H1 (cell line): ENCODE measurements at regions not wholly inside any gene's neighbourhood (a gene's known extent, or its start where the extent isn't known, plus 50 kb on each side); places are given as distances from the start of the nearest gene placed in this dataset.
A peak's percentile ranks its signal among the peaks of the same experiment; 100 is the strongest.

Source experiments
- CTCF ChIA-PET: fragments of 300-600 bp; sonication (Branson Sonifier 250); formaldehyde crosslinking; loops from one replicate; lab custom pipeline; 2021; ENCODE audit not compliant: partially characterized antibody; lab: Charles Lee
- POLR2A ChIA-PET: fragments of 300-600 bp; sonication (Branson Sonifier 250); formaldehyde crosslinking; loops from one replicate; lab custom pipeline; 2021; ENCODE audit warnings: inconsistent platforms; ENCODE audit not compliant: partially characterized antibody; lab: Charles Lee
- DNase-seq, 2 experiments: peaks; one replicate each; pipeline versions ENCODE4 v3.0.0 to v3.0.0-alpha.2; 2010 to 2022; ENCODE audit warnings: low spot score in 2 of 2, low read depth in 1 of 2, mixed read lengths in 1 of 2
- FAIRE-seq: peaks from 2 replicates; lab custom pipeline; 2011; peaks lifted over from hg19 to GRCh38; lab: Jason Lieb, UNC
- H2AFZ ChIP-seq: 2 replicates; pipeline ENCODE4 v1.8.1; 2012; ENCODE audit warnings: low read length, inconsistent platforms
- H2AK5ac ChIP-seq: 2 replicates; pipeline ENCODE4 v1.6.1; 2013; ENCODE audit warnings: low read depth, low read length
- H2BK120ac ChIP-seq: replicated peaks from 2 replicates; pipeline ENCODE3; 2013; ENCODE audit warnings: low read depth, low read length, inconsistent platforms
- H2BK12ac ChIP-seq: 2 replicates; pipeline ENCODE4 v1.6.1; 2013; ENCODE audit warnings: low read depth, low read length
- H2BK15ac ChIP-seq: 2 replicates; pipeline ENCODE4 v1.6.1; 2013; ENCODE audit warnings: low read length
- H2BK20ac ChIP-seq: 2 replicates; pipeline ENCODE4 v1.6.1; 2013; ENCODE audit warnings: low read length
- H2BK5ac ChIP-seq: 2 replicates; pipeline ENCODE4 v1.6.1; 2013; ENCODE audit warnings: low read depth, low read length
- H3K14ac ChIP-seq: 2 replicates; pipeline ENCODE4 v1.6.1; 2013; ENCODE audit warnings: inconsistent platforms; ENCODE audit not compliant: insufficient read length
- H3K18ac ChIP-seq: 2 replicates; pipeline ENCODE4 v1.6.1; 2013; ENCODE audit warnings: low read length; ENCODE audit errors: extremely low read depth
- H3K23ac ChIP-seq: 2 replicates; pipeline ENCODE4 v1.6.1; 2013; ENCODE audit warnings: inconsistent platforms; ENCODE audit not compliant: insufficient read length
- H3K23me2 ChIP-seq: 2 replicates; pipeline ENCODE4 v1.6.1; 2013; ENCODE audit warnings: low read depth, low read length
- H3K27ac ChIP-seq: 2 replicates; pipeline ENCODE4 v1.6.1; 2011; ENCODE audit warnings: low read depth, low read length, inconsistent platforms
- H3K27me3 ChIP-seq, 4 experiments: replicated peaks in 1 of 4; 1 replicate in 1 of 4; 2 replicates in 3 of 4; pipeline versions ENCODE4 v1.6.1 to v1.8.1; 2011 to 2013; ENCODE audit warnings: low read length in 3 of 4, mild to moderate bottlenecking in 3 of 4, inconsistent platforms in 2 of 4, mixed read lengths in 2 of 4, moderate library complexity in 1 of 4; ENCODE audit not compliant: control insufficient read depth in 3 of 4, insufficient read depth in 3 of 4; ENCODE audit errors: extremely low read depth in 1 of 4
- H3K36me3 ChIP-seq, 4 experiments: 2 replicates each; pipeline versions ENCODE4 v1.6.1 to v1.8.1; 2011 to 2013; ENCODE audit warnings: mild to moderate bottlenecking in 4 of 4, low read length in 3 of 4, moderate library complexity in 2 of 4, control low read depth in 1 of 4, inconsistent platforms in 1 of 4; ENCODE audit not compliant: insufficient read depth in 4 of 4, control insufficient read depth in 2 of 4
- H3K4ac ChIP-seq: replicated peaks from 2 replicates; pipeline ENCODE3; 2013; ENCODE audit warnings: low read length, low read depth, mixed read lengths, inconsistent platforms; ENCODE audit not compliant: insufficient read length
- H3K4me1 ChIP-seq, 4 experiments: replicated peaks in 1 of 4; 1 replicate in 1 of 4; 2 replicates in 3 of 4; pipeline versions ENCODE4 v1.6.1 to v1.8.1; 2011 to 2013; ENCODE audit warnings: low read length in 3 of 4, inconsistent platforms in 2 of 4, mixed read lengths in 1 of 4; ENCODE audit not compliant: insufficient read depth in 4 of 4, control insufficient read depth in 3 of 4
- H3K4me2 ChIP-seq, 2 experiments: 2 replicates each; pipeline versions ENCODE4 v1.6.1 to v1.8.1; 2011 to 2013; ENCODE audit warnings: low read depth in 2 of 2, low read length in 2 of 2, control low read depth in 1 of 2, inconsistent platforms in 1 of 2, mild to moderate bottlenecking in 1 of 2; ENCODE audit not compliant: insufficient read depth in 1 of 2
- H3K4me3 ChIP-seq, 4 experiments: fragments of 200-600, 300-600 bp in 1 of 4; sonication (generic), shearing (Covaris generic), sonication (Bioruptor Twin) in 1 of 4; 2 replicates each; pipeline versions ENCODE4 v1.5.1 to v1.8.1; 2011 to 2016; ENCODE audit warnings: low read length in 4 of 4, low read depth in 3 of 4, control low read depth in 2 of 4, inconsistent platforms in 2 of 4, mild to moderate bottlenecking in 2 of 4, mixed read lengths in 1 of 4, moderate library complexity in 1 of 4; ENCODE audit not compliant: insufficient read depth in 2 of 4; ENCODE audit errors: extremely low read depth in 1 of 4
- H3K56ac ChIP-seq: replicated peaks from 2 replicates; pipeline ENCODE3; 2013; ENCODE audit warnings: low read depth, mild to moderate bottlenecking, mixed read lengths, low read length, inconsistent platforms; ENCODE audit not compliant: insufficient read length
- H3K79me1 ChIP-seq: 2 replicates; pipeline ENCODE4 v1.6.1; 2013; ENCODE audit warnings: low read depth, low read length, control low read depth
- H3K79me2 ChIP-seq, 2 experiments: 2 replicates each; pipeline versions ENCODE4 v1.6.1 to v1.8.1; 2012 to 2013; ENCODE audit warnings: low read length in 2 of 2, mild to moderate bottlenecking in 2 of 2, inconsistent platforms in 1 of 2; ENCODE audit not compliant: insufficient read depth in 2 of 2, control insufficient read depth in 1 of 2
- H3K9ac ChIP-seq, 4 experiments: replicated peaks in 1 of 4; 1 replicate in 1 of 4; 2 replicates in 3 of 4; pipeline versions ENCODE4 v1.6.1 to v1.8.1; 2011 to 2013; ENCODE audit warnings: low read depth in 3 of 4, low read length in 3 of 4, control low read depth in 2 of 4, mild to moderate bottlenecking in 2 of 4, moderate library complexity in 2 of 4, inconsistent platforms in 1 of 4; ENCODE audit errors: extremely low read depth in 1 of 4
- H3K9me3 ChIP-seq, 2 experiments: 2 replicates each; pipeline versions ENCODE4 v1.6.1 to v1.8.1; 2012 to 2013; ENCODE audit warnings: mild to moderate bottlenecking in 2 of 2, moderate library complexity in 2 of 2, control low read depth in 1 of 2, inconsistent platforms in 1 of 2, low read depth in 1 of 2, low read length in 1 of 2, mixed read lengths in 1 of 2; ENCODE audit not compliant: insufficient read depth in 2 of 2
- H4K20me1 ChIP-seq, 2 experiments: replicated peaks in 1 of 2; 2 replicates each; pipeline versions ENCODE3 to v1.8.1; 2011 to 2013; ENCODE audit warnings: inconsistent platforms in 2 of 2, low read length in 2 of 2, mild to moderate bottlenecking in 1 of 2; ENCODE audit not compliant: insufficient read depth in 2 of 2, control insufficient read depth in 1 of 2
- H4K5ac ChIP-seq: 2 replicates; pipeline ENCODE4 v1.6.1; 2013; ENCODE audit warnings: low read length, low read depth, mixed read lengths, inconsistent platforms; ENCODE audit not compliant: insufficient read length
- H4K8ac ChIP-seq: 2 replicates; pipeline ENCODE4 v1.8.0; 2013; ENCODE audit warnings: mild to moderate bottlenecking, moderate library complexity, low read length, inconsistent platforms; ENCODE audit not compliant: insufficient read depth; ENCODE audit errors: extremely low read depth
- H4K91ac ChIP-seq: replicated peaks from 2 replicates; pipeline ENCODE3; 2013; ENCODE audit warnings: low read length, mixed read lengths, inconsistent platforms; ENCODE audit not compliant: insufficient read length
- BRCA1 ChIP-seq: IDR thresholded peaks from 2 replicates; pipeline ENCODE4 v1.6.1; 2012; ENCODE audit warnings: low read depth, low read length, improper control_type of control experiment
- CHD1 ChIP-seq: IDR thresholded peaks from 2 replicates; pipeline ENCODE4 v1.6.1; 2012; ENCODE audit warnings: low read depth, low read length, improper control_type of control experiment
- GABPA ChIP-seq: IDR thresholded peaks from 2 replicates; pipeline ENCODE4 v1.6.1; 2011; ENCODE audit warnings: mild to moderate bottlenecking, low read length, moderate library complexity, borderline replicate concordance; ENCODE audit not compliant: insufficient read depth
- HDAC6 ChIP-seq: IDR thresholded peaks from one replicate; pipeline ENCODE4 v1.7.1; 2012; ENCODE audit warnings: low read depth, mild to moderate bottlenecking, inconsistent platforms, low read length, moderate library complexity
- JUND ChIP-seq: IDR thresholded peaks from 2 replicates; pipeline ENCODE4 v1.6.1; 2011; ENCODE audit warnings: mild to moderate bottlenecking, improper control_type of control experiment, low read length
- NANOG ChIP-seq: IDR thresholded peaks from 2 replicates; pipeline ENCODE4 v1.6.1; 2011; ENCODE audit warnings: low read length, low read depth, mild to moderate bottlenecking, inconsistent platforms; ENCODE audit not compliant: insufficient read depth, poor library complexity, severe bottlenecking
- PHF8 ChIP-seq: fragments of 200-600 bp; sonication (generic); conservative IDR thresholded peaks from 2 replicates; pipeline ENCODE4 v1.7.1; 2012; ENCODE audit warnings: low read depth, mild to moderate bottlenecking, inconsistent platforms, low read length, moderate library complexity
- RBBP5 ChIP-seq: IDR thresholded peaks from 2 replicates; pipeline ENCODE4 v1.7.1; 2012; ENCODE audit warnings: low read depth, mild to moderate bottlenecking, inconsistent platforms, low read length, moderate library complexity, borderline replicate concordance
- RNF2 ChIP-seq: fragments of 200-900, 300-1000 bp; sonication (generic); IDR thresholded peaks from 2 replicates; pipeline ENCODE4 v1.7.1; 2016; ENCODE audit warnings: borderline replicate concordance, low read depth, mild to moderate bottlenecking, antibody characterized with exemption, low read length; ENCODE audit not compliant: poor library complexity, severe bottlenecking; ENCODE audit errors: missing control alignments
- SIRT6 ChIP-seq: IDR thresholded peaks from one replicate; pipeline ENCODE4 v1.7.1; 2012; ENCODE audit warnings: low read length, inconsistent platforms
- SP4 ChIP-seq: IDR thresholded peaks from 2 replicates; pipeline ENCODE4 v1.6.1; 2012; ENCODE audit warnings: low read length, inconsistent platforms
- SRF ChIP-seq: IDR thresholded peaks from 2 replicates; pipeline ENCODE4 v1.6.1; 2011; ENCODE audit warnings: mild to moderate bottlenecking, low read depth, low read length, moderate library complexity
- TCF12 ChIP-seq: IDR thresholded peaks from 2 replicates; pipeline ENCODE4 v1.6.1; 2011; ENCODE audit warnings: low read depth, mild to moderate bottlenecking, low read length
- WGBS, 2 experiments: shearing (Covaris generic) in 1 of 2; methylation state at CpG; one replicate each; pipeline versions ENCODE4 v1.1.6 to v1.1.7; 2013 to 2015; ENCODE audit warnings: low lambda C conversion rate in 2 of 2, mixed read lengths in 2 of 2, inconsistent platforms in 1 of 2, low coverage in 1 of 2, missing lambda C conversion rate in 1 of 2; ENCODE audit not compliant: insufficient replicate concordance in 2 of 2, insufficient coverage in 1 of 2, insufficient read length in 1 of 2; ENCODE audit errors: extremely low coverage in 1 of 2, missing lambda C conversion rate in 1 of 2; 5-methylcytosine and 5-hydroxymethylcytosine counted together

- DNase-seq (no peak), FAIRE-seq (no peak)
- Histone ChIP-seq H3K4ac (no peak overlapping the region), H3K9me3 (no peaks in the 10 kb centered on the region), H3K4me1 (no peaks in the 10 kb centered on the region), H3K18ac (no peak overlapping the region), H3K27me3 (no peaks in the 10 kb centered on the region), H3K79me2 (no peaks in the 10 kb centered on the region), H3K4me2 (no peak overlapping the region), H4K8ac (no peak overlapping the region), H2BK20ac (no peak overlapping the region), H3K9ac (no peak overlapping the region), H3K27ac (no peak overlapping the region), H2BK15ac (no peak overlapping the region), H3K56ac (no peak overlapping the region), H4K5ac (no peak overlapping the region), H2BK5ac (no peak overlapping the region), H2AFZ (peak overlapping the region; percentile 59; the same call in 1 of the 2 replicates), H3K4me3 (no peak overlapping the region), H3K36me3 (no peaks in the 10 kb centered on the region), H3K14ac (no peak overlapping the region), H3K79me1 (no peaks in the 10 kb centered on the region), H4K91ac (no peak overlapping the region), H3K23ac (no peak overlapping the region), H4K20me1 (no peaks in the 10 kb centered on the region), H2AK5ac (no peak overlapping the region), H3K23me2 (no peaks in the 10 kb centered on the region), H2BK120ac (no peak overlapping the region), H2BK12ac (no peak overlapping the region)
- TF ChIP-seq HDAC6 (no peak), SP4 (no peak), RBBP5 (no peak), BRCA1 (no peak), NANOG (no peak), GABPA (no peak), PHF8 (no peak), CHD1 (no peak), RNF2 (no peak), JUND (no peak), TCF12 (no peak), SIRT6 (no peak), SRF (no peak)
- ChIA-PET POLR2A (no interaction called here), CTCF (interaction anchor here (0.6 to 1.5 kb wide), 3 partner anchors 9 to 174 kb away, joined by 3 to 5 read pairs (median 4); no protein-coding TSS in a partner anchor)
- 81% methylated on average over 2 of the region's 2 CpGs; no CpG with 5 or more reads in 1 of the 2 experiments for WGBS, 2 experiments
Measured at GRCh38 chr10:61016007-61016406, 72.0 kb upstream of the RHOBTB1 start.
